Neural progenitor cell (in vitro differentiated cells): ENCODE measurements at regions not wholly inside any gene's neighbourhood (a gene's known extent, or its start where the extent isn't known, plus 50 kb on each side); places are given as distances from the start of the nearest gene placed in this dataset.
"Not testable (repeated sequence)": the region's sequence is repeated elsewhere in the genome, so short reads cannot be mapped to it uniquely, and the experiment has no call there.

ENCODE experiments used
- EZH2 ChIP-seq: fragments of 200-600 bp; sonication (generic); IDR thresholded peaks from 2 replicates; pipeline ENCODE4 v1.6.1; 2017; ENCODE audit warnings: antibody characterized with exemption, mild to moderate bottlenecking, moderate library complexity
- EZH2phosphoT487 ChIP-seq: fragments of 200-600 bp; sonication (generic); IDR thresholded peaks from 2 replicates; pipeline ENCODE4 v1.6.1; 2017; ENCODE audit warnings: antibody characterized with exemption
- TF ChIP-seq, protein P1 (sequence below): fragments of 200-600 bp; sonication (generic); IDR thresholded peaks from 2 replicates; pipeline ENCODE4 v1.5.1; 2017; ENCODE audit warnings: antibody characterized with exemption, mild to moderate bottlenecking

DNA sequence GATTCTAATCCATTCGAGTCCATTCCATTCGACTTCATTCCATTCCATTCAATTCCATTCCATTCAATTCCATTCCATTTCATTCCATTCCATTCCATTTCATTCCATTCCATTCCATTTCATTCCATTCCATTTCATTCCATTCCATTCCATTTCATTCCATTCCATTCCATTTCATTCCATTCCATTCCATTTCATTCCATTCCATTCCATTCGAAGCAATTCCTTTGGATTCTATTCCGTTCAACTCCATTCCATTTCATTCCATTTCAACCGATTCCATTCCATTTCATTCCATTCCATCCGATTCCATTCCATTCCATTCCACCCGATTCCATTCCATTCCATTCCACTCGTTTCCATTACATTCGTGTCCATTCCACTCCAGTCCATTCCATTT is 2583.2 kb upstream of the TPTE start:
- TF ChIP-seq, protein P1, sequence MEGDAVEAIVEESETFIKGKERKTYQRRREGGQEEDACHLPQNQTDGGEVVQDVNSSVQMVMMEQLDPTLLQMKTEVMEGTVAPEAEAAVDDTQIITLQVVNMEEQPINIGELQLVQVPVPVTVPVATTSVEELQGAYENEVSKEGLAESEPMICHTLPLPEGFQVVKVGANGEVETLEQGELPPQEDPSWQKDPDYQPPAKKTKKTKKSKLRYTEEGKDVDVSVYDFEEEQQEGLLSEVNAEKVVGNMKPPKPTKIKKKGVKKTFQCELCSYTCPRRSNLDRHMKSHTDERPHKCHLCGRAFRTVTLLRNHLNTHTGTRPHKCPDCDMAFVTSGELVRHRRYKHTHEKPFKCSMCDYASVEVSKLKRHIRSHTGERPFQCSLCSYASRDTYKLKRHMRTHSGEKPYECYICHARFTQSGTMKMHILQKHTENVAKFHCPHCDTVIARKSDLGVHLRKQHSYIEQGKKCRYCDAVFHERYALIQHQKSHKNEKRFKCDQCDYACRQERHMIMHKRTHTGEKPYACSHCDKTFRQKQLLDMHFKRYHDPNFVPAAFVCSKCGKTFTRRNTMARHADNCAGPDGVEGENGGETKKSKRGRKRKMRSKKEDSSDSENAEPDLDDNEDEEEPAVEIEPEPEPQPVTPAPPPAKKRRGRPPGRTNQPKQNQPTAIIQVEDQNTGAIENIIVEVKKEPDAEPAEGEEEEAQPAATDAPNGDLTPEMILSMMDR: not testable (repeated sequence)
- TF ChIP-seq EZH2, EZH2phosphoT487: not testable (repeated sequence)
